Esophagus squamous epithelium (tissue), 5 donors: ENCODE measurements at regions not wholly inside any gene's neighbourhood (a gene's known extent, or its start where the extent isn't known, plus 50 kb on each side); places are given as distances from the start of the nearest gene placed in this dataset.

Source experiments
- DNase-seq: peaks from one replicate; lab custom pipeline; 2025; lab: John Stamatoyannopoulos, UW
- H3K27ac ChIP-seq, 4 donors: fragments of 200-600 bp; sonication (generic); one replicate each; pipeline ENCODE4 v1.5.1; 2016 to 2019; ENCODE audit warnings: mild to moderate bottlenecking in 1 of 4
- H3K27me3 ChIP-seq, 4 donors: fragments of 200-600 bp; sonication (generic); 1 replicate in 3 of 4; 2 replicates in 1 of 4; pipeline versions ENCODE4 v1.5.1 to v1.6.0; 2017 to 2021; ENCODE audit warnings: antibody characterized with exemption in 1 of 4
- H3K36me3 ChIP-seq, 3 donors: fragments of 200-600 bp; sonication (generic); one replicate each; pipeline ENCODE4 v1.5.1; 2016 to 2019
- H3K4me1 ChIP-seq, 3 donors: fragments of 200-600 bp; sonication (generic); one replicate each; pipeline ENCODE4 v1.5.1; 2017 to 2019
- H3K4me3 ChIP-seq, 4 donors: fragments of 200-600 bp; sonication (generic); 1 replicate in 3 of 4; 2 replicates in 1 of 4; pipeline ENCODE4 v1.5.1; 2016 to 2019; ENCODE audit warnings: mild to moderate bottlenecking in 2 of 4, moderate library complexity in 1 of 4
- H3K9me3 ChIP-seq, 3 donors: fragments of 200-600 bp; sonication (generic); one replicate each; pipeline ENCODE4 v1.5.1; 2016 to 2019
- POLR2A ChIP-seq, 4 donors: fragments of 450-650 bp; IDR thresholded peaks; one replicate each; pipeline ENCODE4 v1.6.1; 2017; ENCODE audit warnings: antibody characterized with exemption in 4 of 4, mild to moderate bottlenecking in 4 of 4, moderate library complexity in 3 of 4
- WGBS, 2 donors: methylation state at CpG; one replicate each; pipeline ENCODE4 v1.1.5; 2018; 5-methylcytosine and 5-hydroxymethylcytosine counted together
- intact Hi-C: fragments of 100-400 bp; cut with DNase I; formaldehyde crosslinking; loops from one replicate; pipeline ENCODE4 v1.15.0; 2022
- small RNA-seq, 4 donors: library from RNA; depleted of rRNA; stranded (forward); fragments of <200 nt; gene quantifications; one replicate each; pipeline ENCODE3, GENCODE V24; 2016
- TF ChIP-seq, protein P1 (sequence below), 6 experiments: fragments of 450-650 bp in 4 of 6; fragments of 200-600 bp in 2 of 6; sonication (generic) in 2 of 6; IDR thresholded peaks; one replicate each; pipeline ENCODE4 v1.5.1; 2016 to 2019; ENCODE audit warnings: antibody characterized with exemption in 6 of 6, mild to moderate bottlenecking in 4 of 6, moderate library complexity in 4 of 6
- donor health status: DM: yes; HTN: yes; CAD: no.

DNA sequence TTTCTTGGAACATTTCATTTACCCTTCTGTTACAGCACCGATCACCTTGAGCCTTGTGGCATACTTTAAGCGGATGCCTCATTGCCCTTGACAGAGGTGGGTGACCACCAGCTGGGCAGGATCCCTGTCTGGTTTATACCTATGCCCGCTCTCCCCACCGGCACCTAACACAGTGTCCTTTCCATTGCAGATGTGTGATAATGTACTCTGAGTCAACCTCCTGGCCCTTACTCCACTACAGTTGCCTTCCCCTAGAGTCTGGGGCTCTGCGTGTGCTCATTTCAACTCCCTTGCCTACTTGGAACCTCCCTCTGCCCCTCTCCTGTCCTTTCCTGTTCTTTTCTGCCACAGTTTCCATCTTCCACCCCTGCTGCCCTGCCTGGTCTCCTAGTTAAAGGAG lies 60.2 kb upstream of the MED13 start:
- intact Hi-C loops = no loop called here
- no peak for DNase-seq
- TF ChIP-seq, protein P1, sequence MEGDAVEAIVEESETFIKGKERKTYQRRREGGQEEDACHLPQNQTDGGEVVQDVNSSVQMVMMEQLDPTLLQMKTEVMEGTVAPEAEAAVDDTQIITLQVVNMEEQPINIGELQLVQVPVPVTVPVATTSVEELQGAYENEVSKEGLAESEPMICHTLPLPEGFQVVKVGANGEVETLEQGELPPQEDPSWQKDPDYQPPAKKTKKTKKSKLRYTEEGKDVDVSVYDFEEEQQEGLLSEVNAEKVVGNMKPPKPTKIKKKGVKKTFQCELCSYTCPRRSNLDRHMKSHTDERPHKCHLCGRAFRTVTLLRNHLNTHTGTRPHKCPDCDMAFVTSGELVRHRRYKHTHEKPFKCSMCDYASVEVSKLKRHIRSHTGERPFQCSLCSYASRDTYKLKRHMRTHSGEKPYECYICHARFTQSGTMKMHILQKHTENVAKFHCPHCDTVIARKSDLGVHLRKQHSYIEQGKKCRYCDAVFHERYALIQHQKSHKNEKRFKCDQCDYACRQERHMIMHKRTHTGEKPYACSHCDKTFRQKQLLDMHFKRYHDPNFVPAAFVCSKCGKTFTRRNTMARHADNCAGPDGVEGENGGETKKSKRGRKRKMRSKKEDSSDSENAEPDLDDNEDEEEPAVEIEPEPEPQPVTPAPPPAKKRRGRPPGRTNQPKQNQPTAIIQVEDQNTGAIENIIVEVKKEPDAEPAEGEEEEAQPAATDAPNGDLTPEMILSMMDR (IDR thresholded peaks at IDR 0.05) = no peak
- no peak for TF ChIP-seq POLR2A (IDR thresholded peaks at IDR 0.05)

DNA sequence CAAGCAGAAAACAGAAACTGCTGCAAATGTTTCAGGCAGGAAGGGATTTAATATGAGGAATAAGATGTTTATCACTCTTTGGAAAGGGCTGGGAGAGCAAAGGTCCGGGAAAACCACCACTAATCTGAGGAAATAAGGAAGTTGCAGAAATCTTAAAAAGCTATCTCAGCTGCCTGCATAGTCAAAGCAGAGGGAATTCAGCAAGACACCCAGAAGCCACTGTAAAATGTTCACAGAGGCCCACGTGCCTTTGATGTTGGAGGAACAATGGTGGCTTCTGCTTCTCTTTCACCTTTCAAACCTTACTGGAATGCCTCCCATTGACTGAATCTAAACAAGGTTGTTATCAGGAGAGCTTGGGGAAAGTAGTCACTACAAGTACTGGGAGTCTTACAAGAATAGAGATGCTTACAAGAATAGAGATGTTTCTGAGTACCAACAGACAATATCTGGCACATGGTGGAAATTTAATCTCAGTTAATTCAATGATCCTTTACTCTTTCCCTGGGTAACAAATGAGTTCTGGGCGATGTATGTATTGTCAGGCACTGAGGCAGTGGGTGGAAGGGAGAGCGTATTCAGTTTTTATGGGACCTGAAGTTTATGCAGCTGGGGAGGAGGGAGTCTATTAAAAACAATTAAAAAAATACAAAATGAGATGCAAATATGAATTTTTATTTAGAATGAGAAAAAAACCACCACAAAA lies 56.1 kb upstream of the MED13 start:
- Histone ChIP-seq H3K27me3 (peaks cover 0 to 26% (median 0%) of the 10 kb centered on the region in 4 donors), H3K4me3 (no peak overlapping the region), H3K9me3 (no peaks in the 10 kb centered on the region), H3K36me3 (no peaks in the 10 kb centered on the region), H3K4me1 (no peaks in the 10 kb centered on the region), H3K27ac (no peak overlapping the region)
- no peak for DNase-seq
- TF ChIP-seq, protein P1 (IDR thresholded peaks at IDR 0.05) = no peak
- no peak for TF ChIP-seq POLR2A (IDR thresholded peaks at IDR 0.05)
- intact Hi-C loops = no loop called here
- WGBS, 2 donors = 62 to 72% methylated on average over 4 of the region's 4 CpGs

More for the DNA sequence above, 60.2 kb upstream of the MED13 start:
- Histone ChIP-seq H3K9me3 (no peaks in the 10 kb centered on the region), H3K27ac (no peak overlapping the region), H3K27me3 (peaks cover 0 to 26% (median 0%) of the 10 kb centered on the region in 4 donors), H3K36me3 (no peaks in the 10 kb centered on the region), H3K4me3 (no peak overlapping the region), H3K4me1 (no peaks in the 10 kb centered on the region)
- WGBS, 2 donors = 92 to 95% methylated on average over 5 of the region's 5 CpGs

DNA sequence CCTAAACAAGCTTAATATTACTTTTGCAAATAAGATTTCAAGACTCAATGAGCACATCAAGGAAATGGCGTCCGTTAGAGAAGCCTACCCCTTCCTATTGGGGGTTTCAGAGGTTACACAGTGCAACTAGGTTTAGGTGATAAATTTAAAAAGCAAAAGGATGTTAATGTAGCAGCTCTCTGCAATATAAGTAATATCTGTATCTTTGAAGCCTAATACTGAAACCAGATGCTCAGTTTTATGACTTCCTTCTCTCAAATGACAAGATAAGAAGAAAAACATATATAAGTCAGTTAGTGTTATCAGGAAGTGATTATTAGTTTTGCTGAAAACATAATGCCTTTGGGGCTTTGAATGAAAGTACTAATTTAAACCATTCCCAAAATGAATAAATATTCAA lies 54.3 kb upstream of the MED13 start:
- intact Hi-C loops = no loop called here
- H3K4me1 ChIP-seq = no peaks in the 10 kb centered on the region

More for the DNA sequence above, 54.3 kb upstream of the MED13 start:
- no peak for DNase-seq
- Histone ChIP-seq H3K27ac (no peak overlapping the region), H3K4me3 (no peak overlapping the region), H3K27me3 (peaks cover 0 to 12% (median 0%) of the 10 kb centered on the region in 4 donors), H3K36me3 (no peaks in the 10 kb centered on the region), H3K9me3 (no peaks in the 10 kb centered on the region)
- no peak for TF ChIP-seq POLR2A (IDR thresholded peaks at IDR 0.05)
- TF ChIP-seq, protein P1 (IDR thresholded peaks at IDR 0.05) = no peak
- 70 to 76% methylated on average over 2 of the region's 2 CpGs for WGBS, 2 donors

Small RNA genes lying in the stretch of these regions (small RNA-seq; reads per million reads assigned to genes)
- 0 reads per million in 4 donors for gene RF00019
